Breast epithelium (tissue), 3 donors: ENCODE measurements at regions not wholly inside any gene's neighbourhood (a gene's known extent, or its start where the extent isn't known, plus 50 kb on each side); places are given as distances from the start of the nearest gene placed in this dataset.

Experiments
- CTCF ChIP-seq, 3 donors: fragments of 450-650 bp; IDR thresholded peaks; one replicate each; pipeline ENCODE4 v1.5.1; 2016 to 2017; ENCODE audit warnings: antibody characterized with exemption in 3 of 3, mild to moderate bottlenecking in 3 of 3, moderate library complexity in 3 of 3
- POLR2A ChIP-seq: fragments of 450-650 bp; IDR thresholded peaks from one replicate; pipeline ENCODE4 v1.6.1; 2016; ENCODE audit warnings: antibody characterized with exemption, mild to moderate bottlenecking, moderate library complexity
- POLR2AphosphoS5 ChIP-seq, 3 donors: sonication (generic); formaldehyde crosslinking; IDR thresholded peaks; one replicate each; pipeline ENCODE4 v1.6.1; 2017; ENCODE audit warnings: antibody characterized with exemption in 3 of 3

- TF ChIP-seq CTCF (IDR thresholded peaks at IDR 0.05) (no peak), POLR2A (no peak), POLR2AphosphoS5 (IDR thresholded peaks at IDR 0.05) (no peak)
Observed at GRCh38 chr5:101866473-101866872, 429.6 kb downstream of the SLCO4C1 start.
